Rectal smooth muscle tissue (tissue), 1 donor: ENCODE measurements at regions not wholly inside any gene's neighbourhood (a gene's known extent, or its start where the extent isn't known, plus 50 kb on each side); places are given as distances from the start of the nearest gene placed in this dataset.
"Not testable (repeated sequence)": the region's sequence is repeated elsewhere in the genome, so short reads cannot be mapped to it uniquely, and the experiment has no call there.

ENCODE experiments used
- H3K27ac ChIP-seq: one replicate; pipeline ENCODE4 v1.7.0; 2013; ENCODE audit warnings: low read depth, low read length, inconsistent platforms
- H3K27me3 ChIP-seq: one replicate; pipeline ENCODE4 v1.7.0; 2013; ENCODE audit warnings: low read length; ENCODE audit not compliant: control insufficient read depth, insufficient read depth
- H3K36me3 ChIP-seq: one replicate; pipeline ENCODE4 v1.7.0; 2013; ENCODE audit warnings: low read length; ENCODE audit not compliant: control insufficient read depth, insufficient read depth
- H3K4me1 ChIP-seq: one replicate; pipeline ENCODE4 v1.7.0; 2013; ENCODE audit warnings: low read length; ENCODE audit not compliant: control insufficient read depth, insufficient read depth
- H3K4me3 ChIP-seq: one replicate; pipeline ENCODE4 v1.7.0; 2013; ENCODE audit warnings: low read length
- H3K9ac ChIP-seq: one replicate; pipeline ENCODE4 v1.7.0; 2013; ENCODE audit warnings: low read length

GRCh38 chr2:19644763-19645162 is 257.0 kb downstream of the TTC32 start:
- no peak overlapping the region for H3K9ac ChIP-seq
- H3K27ac ChIP-seq, result no peak overlapping the region
- H3K4me1 ChIP-seq, result no peaks in the 10 kb centered on the region
- no peak overlapping the region for H3K4me3 ChIP-seq
- H3K27me3 ChIP-seq, result no peaks in the 10 kb centered on the region
- no peaks in the 10 kb centered on the region for H3K36me3 ChIP-seq

- H3K4me1 ChIP-seq, result no peaks in the 10 kb centered on the region
- H3K27me3 ChIP-seq, result no peaks in the 10 kb centered on the region
- no peaks in the 10 kb centered on the region for H3K36me3 ChIP-seq
- no peak overlapping the region for H3K9ac ChIP-seq
- no peak overlapping the region for H3K4me3 ChIP-seq
- H3K27ac ChIP-seq, result no peak overlapping the region
Observed at GRCh38 chr2:19643117-19643518, 258.7 kb downstream of the TTC32 start.

- Histone ChIP-seq H3K36me3 (no peaks in the 10 kb centered on the region), H3K9ac (no peak overlapping the region), H3K27ac (no peak overlapping the region), H3K27me3 (no peaks in the 10 kb centered on the region), H3K4me1 (no peaks in the 10 kb centered on the region), H3K4me3 (no peak overlapping the region)
Observed at GRCh38 chr2:19642501-19642900, 259.3 kb downstream of the TTC32 start.

GRCh38 chr2:19635951-19636510 is 265.8 kb downstream of the TTC32 start:
- Histone ChIP-seq H3K9ac (no peak overlapping the region), H3K27ac (no peak overlapping the region), H3K36me3 (no peaks in the 10 kb centered on the region), H3K27me3 (no peaks in the 10 kb centered on the region), H3K4me1 (no peaks in the 10 kb centered on the region), H3K4me3 (no peak overlapping the region)

GRCh38 chr2:19632403-19632991 is 269.3 kb downstream of the TTC32 start:
- Histone ChIP-seq H3K9ac (no peak overlapping the region), H3K4me1 (no peaks in the 10 kb centered on the region), H3K27me3 (no peaks in the 10 kb centered on the region), H3K4me3 (no peak overlapping the region), H3K36me3 (no peaks in the 10 kb centered on the region), H3K27ac (peak overlapping the region; percentile 18)

GRCh38 chr2:19631871-19632270 is 269.9 kb downstream of the TTC32 start:
- no peak overlapping the region for H3K9ac ChIP-seq
- no peaks in the 10 kb centered on the region for H3K27me3 ChIP-seq
- H3K36me3 ChIP-seq, result no peaks in the 10 kb centered on the region
- H3K27ac ChIP-seq, result peak overlapping the region; percentile 18
- H3K4me1 ChIP-seq, result no peaks in the 10 kb centered on the region
- no peak overlapping the region for H3K4me3 ChIP-seq

GRCh38 chr2:19630921-19631320 is 270.9 kb downstream of the TTC32 start:
- no peaks in the 10 kb centered on the region for H3K36me3 ChIP-seq
- H3K27me3 ChIP-seq, result no peaks in the 10 kb centered on the region
- H3K9ac ChIP-seq, result no peak overlapping the region
- H3K27ac ChIP-seq, result no peak overlapping the region
- no peaks in the 10 kb centered on the region for H3K4me1 ChIP-seq
- no peak overlapping the region for H3K4me3 ChIP-seq

GRCh38 chr2:19627359-19627758 is 268.9 kb upstream of the OSR1 start:
- no peaks in the 10 kb centered on the region for H3K36me3 ChIP-seq
- no peaks in the 10 kb centered on the region for H3K4me1 ChIP-seq
- H3K27me3 ChIP-seq, result no peaks in the 10 kb centered on the region
- H3K9ac ChIP-seq, result no peak overlapping the region
- no peak overlapping the region for H3K4me3 ChIP-seq
- no peak overlapping the region for H3K27ac ChIP-seq

- H3K27ac ChIP-seq, result no peak overlapping the region
- H3K4me1 ChIP-seq, result no peaks in the 10 kb centered on the region
- H3K4me3 ChIP-seq, result no peak overlapping the region
- no peaks in the 10 kb centered on the region for H3K27me3 ChIP-seq
- H3K9ac ChIP-seq, result no peak overlapping the region
- no peaks in the 10 kb centered on the region for H3K36me3 ChIP-seq
Observed at GRCh38 chr2:19623488-19623887, 265.1 kb upstream of the OSR1 start.

- no peaks in the 10 kb centered on the region for H3K36me3 ChIP-seq
- H3K27me3 ChIP-seq, result no peaks in the 10 kb centered on the region
- H3K4me1 ChIP-seq, result no peaks in the 10 kb centered on the region
- H3K4me3 ChIP-seq, result no peak overlapping the region
- H3K27ac ChIP-seq, result no peak overlapping the region
- H3K9ac ChIP-seq, result no peak overlapping the region
Observed at GRCh38 chr2:19617257-19617848, 258.9 kb upstream of the OSR1 start.

- not testable (repeated sequence) for H3K9ac ChIP-seq, H3K4me3 ChIP-seq, H3K27me3 ChIP-seq, H3K36me3 ChIP-seq, H3K27ac ChIP-seq, H3K4me1 ChIP-seq
Observed at GRCh38 chr2:19615402-19615801, 257.0 kb upstream of the OSR1 start.

- H3K36me3 ChIP-seq, result no peaks in the 10 kb centered on the region
- H3K4me3 ChIP-seq, result no peak overlapping the region
- no peaks in the 10 kb centered on the region for H3K4me1 ChIP-seq
- H3K27ac ChIP-seq, result no peak overlapping the region
- no peaks in the 10 kb centered on the region for H3K27me3 ChIP-seq
- no peak overlapping the region for H3K9ac ChIP-seq
Observed at GRCh38 chr2:19614066-19614465, 255.6 kb upstream of the OSR1 start.
